ENCODE measurements at regions not wholly inside any gene's neighbourhood (a gene's known extent, or its start where the extent isn't known, plus 50 kb on each side); places are given as distances from the start of the nearest gene placed in this dataset.

- no peaks in the 10 kb centered on the region for H3K27me3 ChIP-seq
- H3K4me3 ChIP-seq, result no peak overlapping the region
- H3K9me3 ChIP-seq, result no peaks in the 10 kb centered on the region
- no peaks in the 10 kb centered on the region for H3K4me1 ChIP-seq
- no peak for TF ChIP-seq CTCF (IDR thresholded peaks at IDR 0.05)
- ATAC-seq (no peak), DNase-seq (no peak)
- no peak overlapping the region for H3K27ac ChIP-seq
- H3K36me3 ChIP-seq, result no peaks in the 10 kb centered on the region
- intact Hi-C loops (cut with DNase I), result no loop called here
Observed at GRCh38 chr4:20391198-20391597, 139.5 kb downstream of the SLIT2 start.

- Histone ChIP-seq H3K27ac (no peak overlapping the region), H3K36me3 (no peaks in the 10 kb centered on the region), H3K4me3 (no peak overlapping the region), H3K27me3 (no peaks in the 10 kb centered on the region), H3K4me1 (no peaks in the 10 kb centered on the region), H3K9me3 (no peaks in the 10 kb centered on the region)
- DNase-seq (no peak), ATAC-seq (no peak)
- intact Hi-C loops (cut with DNase I), result no loop called here
- no peak for TF ChIP-seq CTCF (IDR thresholded peaks at IDR 0.05)
Observed at GRCh38 chr4:20391912-20392311, 140.2 kb downstream of the SLIT2 start.

GRCh38 chr4:20393486-20394100 lies 141.9 kb downstream of the SLIT2 start:
- Histone ChIP-seq H3K27ac (no peak overlapping the region), H3K9me3 (no peaks in the 10 kb centered on the region), H3K27me3 (no peaks in the 10 kb centered on the region), H3K4me3 (no peak overlapping the region), H3K4me1 (no peaks in the 10 kb centered on the region), H3K36me3 (no peaks in the 10 kb centered on the region)
- TF ChIP-seq CTCF (IDR thresholded peaks at IDR 0.05), result no peak
- no peak for DNase-seq
- intact Hi-C loops (cut with DNase I), result no loop called here
- no peak for ATAC-seq

- H3K4me3 ChIP-seq, result no peak overlapping the region
Observed at GRCh38 chr4:20394512-20394911, 142.8 kb downstream of the SLIT2 start.

GRCh38 chr4:20395160-20395773 lies 143.6 kb downstream of the SLIT2 start:
- TF ChIP-seq CTCF (IDR thresholded peaks at IDR 0.05), result peak; percentile 55
- DNase-seq, result no peak
- Histone ChIP-seq H3K4me1 (no peaks in the 10 kb centered on the region), H3K36me3 (no peaks in the 10 kb centered on the region), H3K27me3 (no peaks in the 10 kb centered on the region), H3K9me3 (no peaks in the 10 kb centered on the region), H3K27ac (no peak overlapping the region), H3K4me3 (no peak overlapping the region)
- intact Hi-C loops (cut with DNase I), result no loop called here
- peak; percentile 76 for ATAC-seq

More at GRCh38 chr4:20394512-20394911, 142.8 kb downstream of the SLIT2 start:
- no peak for TF ChIP-seq CTCF (IDR thresholded peaks at IDR 0.05)
- H3K36me3 ChIP-seq, result no peaks in the 10 kb centered on the region
- H3K9me3 ChIP-seq, result no peaks in the 10 kb centered on the region
- H3K27ac ChIP-seq, result no peak overlapping the region
- H3K27me3 ChIP-seq, result no peaks in the 10 kb centered on the region
- DNase-seq (no peak), ATAC-seq (no peak)
- intact Hi-C loops (cut with DNase I), result no loop called here
- H3K4me1 ChIP-seq, result no peaks in the 10 kb centered on the region
